ENCODE measurements at regions not wholly inside any gene's neighbourhood (a gene's known extent, or its start where the extent isn't known, plus 50 kb on each side); places are given as distances from the start of the nearest gene placed in this dataset.
"Not testable (repeated sequence)": the region's sequence is repeated elsewhere in the genome, so short reads cannot be mapped to it uniquely, and the experiment has no call there.

- DNase-seq (ENCODE audit: low read depth in 2 of 2): no peak
- no peak overlapping the region for H3K4me3 ChIP-seq (replicated peaks in 1 of 2; ENCODE audit: low read depth in 2 of 2, low read length in 2 of 2)
- TF ChIP-seq, protein P1, sequence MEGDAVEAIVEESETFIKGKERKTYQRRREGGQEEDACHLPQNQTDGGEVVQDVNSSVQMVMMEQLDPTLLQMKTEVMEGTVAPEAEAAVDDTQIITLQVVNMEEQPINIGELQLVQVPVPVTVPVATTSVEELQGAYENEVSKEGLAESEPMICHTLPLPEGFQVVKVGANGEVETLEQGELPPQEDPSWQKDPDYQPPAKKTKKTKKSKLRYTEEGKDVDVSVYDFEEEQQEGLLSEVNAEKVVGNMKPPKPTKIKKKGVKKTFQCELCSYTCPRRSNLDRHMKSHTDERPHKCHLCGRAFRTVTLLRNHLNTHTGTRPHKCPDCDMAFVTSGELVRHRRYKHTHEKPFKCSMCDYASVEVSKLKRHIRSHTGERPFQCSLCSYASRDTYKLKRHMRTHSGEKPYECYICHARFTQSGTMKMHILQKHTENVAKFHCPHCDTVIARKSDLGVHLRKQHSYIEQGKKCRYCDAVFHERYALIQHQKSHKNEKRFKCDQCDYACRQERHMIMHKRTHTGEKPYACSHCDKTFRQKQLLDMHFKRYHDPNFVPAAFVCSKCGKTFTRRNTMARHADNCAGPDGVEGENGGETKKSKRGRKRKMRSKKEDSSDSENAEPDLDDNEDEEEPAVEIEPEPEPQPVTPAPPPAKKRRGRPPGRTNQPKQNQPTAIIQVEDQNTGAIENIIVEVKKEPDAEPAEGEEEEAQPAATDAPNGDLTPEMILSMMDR (IDR thresholded peaks at IDR 0.05; ENCODE audit: low read depth, low read length): no peak
These were observed 74.2 kb downstream of the APOBEC1 start for GRCh38 chr12:7591531-7591930.

GRCh38 chr12:7590085-7590484, 75.6 kb downstream of the APOBEC1 start:
- DNase-seq (ENCODE audit: low read depth in 2 of 2); H3K4me3 ChIP-seq (replicated peaks in 1 of 2; ENCODE audit: low read depth in 2 of 2, low read length in 2 of 2): not testable (repeated sequence)

- TF ChIP-seq, protein P1 (IDR thresholded peaks at IDR 0.05; ENCODE audit: low read depth, low read length): peak; percentile 68
- DNase-seq (ENCODE audit: low read depth in 2 of 2): peak; percentile 17 to 78
- H3K4me3 ChIP-seq (replicated peaks in 1 of 2; ENCODE audit: low read depth in 2 of 2, low read length in 2 of 2): not testable (repeated sequence)
These were observed 76.9 kb downstream of the APOBEC1 start for GRCh38 chr12:7588742-7589329.

GRCh38 chr12:7584137-7584536, 80.6 kb upstream of the CD163 start:
- H3K4me3 ChIP-seq (replicated peaks in 1 of 2; ENCODE audit: low read depth in 2 of 2, low read length in 2 of 2); DNase-seq (ENCODE audit: low read depth in 2 of 2): not testable (repeated sequence)

DNA sequence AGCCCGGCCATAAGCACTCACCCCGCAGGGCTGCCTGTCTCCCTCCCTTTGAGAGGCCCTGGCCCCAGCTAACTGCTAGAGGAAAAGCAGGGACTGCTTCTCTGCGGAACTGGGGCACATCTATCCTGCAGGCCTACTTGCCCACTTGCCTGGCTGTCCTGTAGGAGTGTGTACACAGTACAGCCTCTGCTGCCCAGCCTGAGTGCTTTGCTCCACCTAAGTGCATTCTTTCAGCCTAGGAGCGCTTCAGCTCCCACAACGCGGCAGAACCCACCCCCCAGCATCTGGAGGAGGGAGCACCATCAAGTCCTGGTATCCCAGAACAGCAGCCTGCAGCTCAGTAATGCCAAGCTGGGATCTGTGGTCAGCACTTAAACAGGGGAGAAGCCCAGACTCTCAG, 79.9 kb upstream of the CD163 start:
- DNase-seq (ENCODE audit: low read depth in 2 of 2): no peak
- TF ChIP-seq, protein P1 (IDR thresholded peaks at IDR 0.05; ENCODE audit: low read depth, low read length): no peak
- no peak overlapping the region for H3K4me3 ChIP-seq (replicated peaks in 1 of 2; ENCODE audit: low read depth in 2 of 2, low read length in 2 of 2)

DNA sequence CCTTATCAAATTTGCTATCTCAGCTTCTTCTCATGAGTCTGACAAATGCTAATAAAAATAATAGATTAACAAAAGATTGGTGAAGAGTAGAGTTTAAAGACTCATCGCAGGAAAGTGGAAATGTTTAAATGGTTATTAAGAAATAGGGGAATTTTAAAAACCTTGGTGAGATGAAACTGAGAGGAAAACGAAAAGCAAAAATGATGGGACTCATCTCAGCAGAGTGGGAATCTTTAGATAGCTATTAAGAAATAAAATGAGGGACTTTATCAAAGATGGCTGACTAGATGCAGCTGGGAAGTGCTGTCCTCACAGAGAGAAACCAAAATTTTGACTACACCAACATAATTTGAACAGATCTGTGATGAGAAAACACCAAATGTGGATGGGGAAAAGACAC, 79.2 kb upstream of the CD163 start:
- no peak for DNase-seq (ENCODE audit: low read depth in 2 of 2)
- H3K4me3 ChIP-seq (replicated peaks in 1 of 2; ENCODE audit: low read depth in 2 of 2, low read length in 2 of 2): no peak overlapping the region
- TF ChIP-seq, protein P1 (IDR thresholded peaks at IDR 0.05; ENCODE audit: low read depth, low read length): no peak

DNA sequence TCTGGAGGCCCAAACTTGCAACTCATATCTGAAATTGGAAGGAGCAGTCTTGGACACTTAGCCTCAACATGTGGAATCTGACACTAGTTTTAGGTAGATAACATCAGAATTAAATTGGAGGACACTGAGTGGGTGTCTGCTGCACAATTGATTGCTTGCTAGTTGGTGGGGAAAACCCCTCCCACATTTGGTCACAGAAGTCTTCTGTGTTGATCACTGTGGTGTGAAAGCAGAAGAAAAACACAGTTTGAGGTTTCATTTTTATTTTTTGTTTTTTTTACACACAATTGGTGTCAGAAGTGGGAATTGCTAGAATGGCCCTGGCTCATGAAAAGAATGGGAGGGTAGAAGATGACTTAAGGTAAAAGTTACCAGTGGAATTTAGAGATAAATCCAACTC, 78.0 kb upstream of the CD163 start:
- TF ChIP-seq, protein P1 (IDR thresholded peaks at IDR 0.05; ENCODE audit: low read depth, low read length): no peak
- DNase-seq (ENCODE audit: low read depth in 2 of 2): no peak
- H3K4me3 ChIP-seq (replicated peaks in 1 of 2; ENCODE audit: low read depth in 2 of 2, low read length in 2 of 2): no peak overlapping the region

DNA sequence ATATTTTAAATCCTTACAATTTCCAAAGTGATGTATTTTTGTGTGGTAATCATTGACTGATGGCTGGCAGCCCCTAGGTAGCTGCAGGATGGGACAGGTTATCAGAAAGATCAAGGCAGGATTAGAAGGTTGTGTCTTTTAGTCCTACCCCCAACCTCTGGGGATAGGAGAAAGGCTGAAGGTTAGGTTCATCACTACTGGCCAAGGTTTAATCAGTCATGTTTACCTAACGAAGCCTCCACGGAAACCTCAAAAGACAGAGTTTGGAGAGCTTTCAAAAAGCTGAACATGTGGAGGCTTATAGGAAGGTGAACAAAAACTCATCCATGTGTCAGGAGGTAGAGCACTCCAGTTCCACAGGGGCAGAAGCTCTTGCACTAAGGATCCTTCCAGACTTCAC, 77.5 kb upstream of the CD163 start:
- no peak overlapping the region for H3K4me3 ChIP-seq (replicated peaks in 1 of 2; ENCODE audit: low read depth in 2 of 2, low read length in 2 of 2)
- no peak for DNase-seq (ENCODE audit: low read depth in 2 of 2)
- TF ChIP-seq, protein P1 (IDR thresholded peaks at IDR 0.05; ENCODE audit: low read depth, low read length): no peak

Data from cardiac fibroblast (primary cell).